G401 (cell line): ENCODE measurements at regions not wholly inside any gene's neighbourhood (a gene's known extent, or its start where the extent isn't known, plus 50 kb on each side); places are given as distances from the start of the nearest gene placed in this dataset.

ENCODE experiments used
- DNase-seq: peaks from one replicate; pipeline ENCODE4 v3.0.0-alpha.2; 2015; ENCODE audit warnings: low spot score
- in situ Hi-C: cut with HindIII; loops from 2 replicates; pipeline ENCODE4 v1.10.0; 2016; ENCODE audit warnings: low sequenced_read_pairs, mixed read lengths

DNA sequence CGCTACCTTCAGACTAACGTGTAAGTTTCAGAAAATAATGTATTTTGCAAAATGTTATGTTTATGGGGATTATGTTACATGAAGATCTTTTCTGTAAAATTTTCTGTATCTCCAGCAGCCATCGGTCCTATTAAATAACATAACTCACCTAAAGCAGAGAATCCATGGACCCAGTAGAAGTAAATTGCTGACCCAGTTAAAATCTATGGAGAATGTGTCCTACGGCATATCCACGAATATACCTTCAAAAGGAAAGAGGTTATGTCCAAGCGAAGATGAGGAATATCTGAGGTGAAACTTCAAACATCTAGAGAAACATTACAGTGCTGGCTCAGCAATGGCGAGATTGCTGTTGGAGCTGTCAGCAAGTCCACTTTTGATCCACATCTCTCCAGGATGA is 492.2 kb upstream of the ADAMTS16 start:
- in situ Hi-C loops: no loop called here
- no peak for DNase-seq

- no peak for DNase-seq
- in situ Hi-C loops: no loop called here
Measured at GRCh38 chr5:4651806-4652565, 488.1 kb upstream of the ADAMTS16 start.

GRCh38 chr5:4653475-4653874 is 486.7 kb upstream of the ADAMTS16 start:
- no peak for DNase-seq
- in situ Hi-C loops: no loop called here

DNA sequence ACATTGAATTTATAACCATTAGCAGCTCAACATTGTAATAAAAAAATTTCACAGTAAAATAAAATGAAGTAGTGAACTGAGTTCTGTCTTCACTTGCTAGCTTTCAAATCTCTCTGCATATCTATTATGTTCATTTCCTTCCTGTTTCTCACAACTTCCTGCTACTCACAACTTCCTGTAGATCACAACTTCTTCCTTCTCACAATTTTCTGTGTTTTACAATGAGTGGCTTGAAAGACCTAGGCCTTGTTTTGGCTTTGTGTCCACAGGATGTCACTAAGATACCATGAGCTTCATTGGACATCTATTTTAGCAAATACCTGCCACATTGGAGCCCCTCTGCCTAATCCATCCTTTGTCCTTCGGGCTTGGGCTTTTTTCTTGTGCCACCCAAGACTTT is 480.3 kb upstream of the ADAMTS16 start:
- in situ Hi-C loops: no loop called here

GRCh38 chr5:4661326-4661725 is 478.8 kb upstream of the ADAMTS16 start:
- in situ Hi-C loops: no loop called here
- DNase-seq: no peak

More for the DNA sequence above, 480.3 kb upstream of the ADAMTS16 start:
- DNase-seq: no peak

- DNase-seq: no peak
- in situ Hi-C loops: no loop called here
Measured at GRCh38 chr5:4661836-4662235, 478.3 kb upstream of the ADAMTS16 start.

DNA sequence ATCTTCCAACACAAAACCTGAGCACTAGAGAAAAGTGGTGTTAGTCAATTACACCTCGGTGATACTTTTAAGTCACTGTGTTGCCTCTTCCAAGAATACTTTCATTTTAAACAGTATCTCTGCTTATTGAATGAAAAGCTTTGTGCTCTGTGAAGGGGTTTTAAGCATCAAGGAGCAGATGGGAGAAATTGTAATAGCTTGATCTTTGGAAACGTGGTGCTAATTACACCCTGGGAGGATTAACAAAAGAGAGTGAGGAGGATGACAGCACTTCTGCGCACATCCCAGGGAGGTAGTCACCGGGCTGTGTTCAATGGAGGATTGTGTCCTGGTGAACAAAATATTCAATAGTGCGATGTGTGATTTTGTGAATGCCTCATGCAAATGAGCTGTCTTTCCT is 477.4 kb upstream of the ADAMTS16 start:
- in situ Hi-C loops: no loop called here

DNA sequence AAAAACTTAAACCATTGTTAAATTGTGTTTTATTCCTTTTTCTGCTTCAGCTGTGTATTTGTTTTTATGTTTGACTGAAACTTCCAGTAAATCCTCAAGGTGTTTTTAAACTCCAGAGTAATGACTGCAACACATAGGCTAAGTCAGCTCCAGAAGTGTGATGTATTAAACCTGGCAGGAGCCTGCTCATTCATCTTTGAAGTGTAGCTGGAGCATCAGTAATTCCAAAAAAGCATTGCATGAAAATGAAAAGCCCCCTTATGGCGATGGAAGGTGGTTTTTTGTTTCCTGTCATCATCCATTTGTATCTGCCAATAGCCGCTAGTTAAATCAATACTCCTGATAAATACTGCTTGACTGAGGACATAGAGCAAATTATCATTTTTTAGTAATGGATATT is 474.2 kb upstream of the ADAMTS16 start:
- in situ Hi-C loops: no loop called here
- DNase-seq: no peak

More for the DNA sequence above, 477.4 kb upstream of the ADAMTS16 start:
- DNase-seq: no peak

DNA sequence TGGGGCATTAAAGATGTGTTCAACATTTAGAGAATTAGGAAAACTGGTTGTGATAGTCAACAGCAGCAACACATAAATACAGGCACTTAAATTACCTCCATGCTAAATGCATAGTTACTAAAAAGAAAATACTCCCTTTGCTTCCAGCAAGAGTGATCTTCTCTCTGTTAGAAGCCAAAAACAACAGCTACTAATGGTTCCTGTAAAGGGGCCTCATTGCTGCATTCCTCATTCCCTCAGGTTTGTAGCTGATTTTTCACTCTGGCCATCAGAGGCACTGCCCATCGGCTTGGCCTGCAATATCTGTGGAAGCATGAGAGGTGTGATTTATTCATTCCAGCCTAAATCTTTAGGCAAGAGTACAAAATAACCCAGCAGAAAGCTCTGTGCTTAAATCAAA is 466.0 kb upstream of the ADAMTS16 start:
- in situ Hi-C loops: no loop called here

DNA sequence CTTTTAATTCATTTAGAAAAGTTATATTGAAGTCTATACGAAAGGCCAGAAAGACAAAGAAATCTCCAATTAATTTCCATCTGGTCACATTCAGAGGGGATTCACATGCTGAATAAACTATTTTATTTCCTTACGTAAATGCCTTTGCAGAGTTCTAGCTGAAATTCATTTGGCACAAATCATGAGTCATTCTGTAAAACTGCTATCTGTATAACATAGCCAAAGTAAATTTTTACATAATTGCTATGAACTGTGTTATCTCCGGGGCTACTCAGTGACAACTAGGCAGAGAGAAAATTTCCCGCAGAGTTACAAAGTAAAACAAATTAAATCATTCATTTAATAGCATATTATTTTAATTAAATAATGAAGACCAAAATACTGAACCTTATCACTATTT is 463.2 kb upstream of the ADAMTS16 start:
- no peak for DNase-seq
- in situ Hi-C loops: no loop called here

More for the DNA sequence above, 466.0 kb upstream of the ADAMTS16 start:
- DNase-seq: no peak

DNA sequence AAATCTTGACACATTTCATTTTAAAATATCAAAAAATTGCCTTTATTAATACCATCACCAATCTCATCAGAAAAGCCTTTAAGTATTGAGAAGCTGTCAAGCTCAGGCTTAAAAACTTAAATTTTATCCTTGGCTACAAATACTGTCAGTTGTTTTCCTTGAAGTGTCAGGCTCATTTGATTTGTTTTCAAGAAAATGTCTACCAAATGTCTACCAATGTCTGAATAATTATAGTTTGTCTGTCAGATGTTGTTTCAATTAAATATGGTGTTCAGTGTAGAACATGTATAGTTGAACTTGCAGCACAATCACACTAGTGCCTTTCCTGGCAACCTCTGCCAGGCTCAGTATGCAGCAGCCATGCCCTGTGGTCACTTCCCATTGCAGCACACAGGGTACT is 455.2 kb upstream of the ADAMTS16 start:
- in situ Hi-C loops: no loop called here

DNA sequence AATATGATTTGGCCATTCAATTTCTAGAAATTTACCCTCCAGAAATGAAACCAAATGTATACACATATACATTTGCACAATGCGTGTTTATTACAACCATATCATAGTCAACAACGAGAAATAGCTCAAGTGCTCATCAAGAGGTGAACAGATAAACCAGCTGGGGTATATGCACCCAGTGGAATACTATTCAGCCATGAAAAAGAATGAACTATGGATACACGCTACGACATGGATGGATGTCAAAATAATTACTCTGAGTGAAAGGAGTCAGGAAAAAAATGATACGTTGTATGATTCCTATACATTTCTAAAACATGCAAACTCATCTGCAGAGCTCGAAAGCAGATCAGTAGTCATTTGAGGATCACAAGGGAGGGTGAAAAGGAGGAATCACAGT is 441.5 kb upstream of the ADAMTS16 start:
- DNase-seq: no peak
- in situ Hi-C loops: no loop called here

More for the DNA sequence above, 455.2 kb upstream of the ADAMTS16 start:
- DNase-seq: no peak

DNA sequence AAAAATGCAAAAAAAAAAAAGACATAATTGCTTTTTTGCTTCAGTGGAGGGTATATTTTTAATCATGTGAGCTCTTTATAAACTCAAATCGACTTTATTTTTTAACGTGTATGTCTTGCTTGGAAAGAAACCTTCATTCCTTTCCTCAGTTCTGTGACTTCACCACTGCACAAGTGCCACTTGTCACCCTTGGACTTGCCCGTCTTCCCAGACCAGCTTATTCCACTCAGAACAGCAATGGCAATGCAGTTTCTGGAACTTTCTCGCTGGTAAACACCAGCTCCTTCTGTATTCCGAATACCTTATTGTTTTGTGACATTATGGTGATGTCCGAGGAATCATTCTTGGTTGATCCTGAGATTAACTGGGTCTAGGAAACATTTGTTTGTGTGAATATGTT is 440.5 kb upstream of the ADAMTS16 start:
- in situ Hi-C loops: no loop called here
- no peak for DNase-seq

DNA sequence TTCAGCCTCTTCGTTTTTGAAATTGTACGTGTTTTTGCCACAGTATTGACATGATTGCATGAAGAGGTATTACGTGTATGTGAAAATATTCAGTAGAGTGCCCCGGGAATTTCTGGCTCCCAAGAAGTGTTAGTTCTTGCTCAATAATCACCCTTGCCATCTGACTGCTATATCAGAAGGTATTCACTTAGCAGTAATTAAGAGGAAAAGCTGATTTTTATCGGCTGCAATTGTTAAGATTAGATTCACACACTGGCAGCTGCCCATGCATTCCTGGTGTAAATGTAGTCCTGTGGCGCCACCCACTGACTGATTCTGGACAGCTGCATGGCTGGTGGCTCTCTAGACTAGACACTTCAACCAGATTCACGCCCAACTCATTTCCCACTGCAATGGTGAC is 440.1 kb upstream of the ADAMTS16 start:
- DNase-seq: peak; percentile 27
- in situ Hi-C loops: no loop called here

GRCh38 chr5:4700871-4701270 is 439.3 kb upstream of the ADAMTS16 start:
- in situ Hi-C loops: no loop called here

DNA sequence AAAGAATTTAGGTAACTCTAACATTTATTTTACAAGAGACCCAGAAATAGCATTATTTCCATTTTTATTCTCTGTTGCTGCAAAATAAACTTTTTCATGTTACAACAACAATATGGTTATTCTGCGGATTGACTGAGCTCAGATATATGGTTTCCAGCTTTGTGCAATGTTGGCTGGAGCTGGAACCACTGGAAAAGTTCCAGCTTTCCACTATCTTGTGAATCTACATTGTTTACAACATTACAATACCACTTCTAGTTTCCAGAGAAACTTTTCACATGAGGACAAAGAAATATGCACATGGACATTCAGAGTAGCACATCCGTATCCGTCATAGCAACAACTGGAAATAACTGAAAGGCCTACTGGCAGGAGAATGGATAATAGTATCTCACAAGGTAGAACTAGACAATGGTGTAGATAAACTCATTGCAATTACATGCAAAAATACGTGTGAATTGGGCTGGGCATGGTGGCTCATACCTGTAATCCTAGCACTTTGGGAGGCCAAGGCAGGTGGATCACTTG is 436.1 kb upstream of the ADAMTS16 start:
- DNase-seq: no peak
- in situ Hi-C loops: no loop called here

More at GRCh38 chr5:4700871-4701270, 439.3 kb upstream of the ADAMTS16 start:
- no peak for DNase-seq

DNA sequence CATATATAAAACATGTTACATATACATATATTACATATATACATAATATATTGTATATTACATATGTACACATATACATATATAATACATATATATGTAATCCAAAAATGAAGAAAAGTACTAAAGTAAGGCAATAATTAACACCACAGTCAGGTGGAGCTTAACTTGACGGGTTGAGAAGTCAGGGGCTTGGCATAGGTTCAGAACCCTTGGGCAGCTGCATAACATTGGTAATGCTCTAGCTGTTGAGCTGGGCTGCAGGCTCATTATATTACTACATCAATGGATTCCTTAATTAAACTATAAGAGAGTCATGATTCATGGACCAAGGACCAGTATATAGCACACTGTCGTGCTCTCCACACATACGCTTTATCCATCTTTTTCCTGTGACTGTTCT is 435.2 kb upstream of the ADAMTS16 start:
- DNase-seq: no peak
- in situ Hi-C loops: no loop called here

- in situ Hi-C loops: no loop called here
- no peak for DNase-seq
Measured at GRCh38 chr5:4716781-4717180, 423.3 kb upstream of the ADAMTS16 start.

- DNase-seq: no peak
- in situ Hi-C loops: no loop called here
Measured at GRCh38 chr5:4717446-4717845, 422.7 kb upstream of the ADAMTS16 start.

GRCh38 chr5:4720831-4721230 is 419.3 kb upstream of the ADAMTS16 start:
- in situ Hi-C loops: no loop called here
- DNase-seq: no peak

- DNase-seq: no peak
- in situ Hi-C loops: no loop called here
Measured at GRCh38 chr5:4722886-4723285, 417.2 kb upstream of the ADAMTS16 start.
